ENCODE measurements at regions not wholly inside any gene's neighbourhood (a gene's known extent, or its start where the extent isn't known, plus 50 kb on each side); places are given as distances from the start of the nearest gene placed in this dataset.

DNA sequence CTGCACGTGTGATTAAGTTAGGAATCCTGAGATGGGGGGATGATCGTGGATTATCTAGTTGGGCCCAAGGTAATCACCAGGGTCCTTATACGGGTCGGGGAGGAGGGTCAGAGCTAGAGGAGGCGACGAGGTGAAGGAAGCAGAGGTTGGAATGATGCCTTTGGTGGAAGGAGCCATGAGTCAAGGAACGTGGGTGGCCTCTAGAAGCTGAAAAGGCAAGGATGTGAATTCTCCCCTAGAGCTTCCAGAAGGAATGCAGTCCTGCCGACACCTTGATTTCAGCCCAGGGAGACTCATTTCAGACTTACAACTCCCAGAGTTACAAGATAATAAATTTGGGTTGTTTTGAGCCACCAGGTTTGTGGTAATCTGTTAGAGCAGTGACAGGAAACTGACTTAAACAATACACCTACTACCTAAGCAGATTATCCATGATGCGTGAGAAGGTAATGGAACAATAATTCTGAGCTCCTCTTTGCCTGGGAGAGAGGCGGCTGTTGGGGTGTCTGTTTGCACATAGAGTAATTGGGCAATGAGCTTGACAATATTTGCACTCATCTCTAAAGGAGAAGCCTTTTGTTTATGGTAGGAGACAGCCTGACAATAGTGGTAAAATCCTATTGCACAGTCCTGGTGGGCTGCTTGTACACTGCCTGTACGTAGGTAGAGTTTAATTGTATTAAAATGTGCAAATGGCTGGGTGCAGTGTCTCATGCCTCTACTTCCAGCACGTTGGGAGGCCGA, 129.3 kb upstream of the IER5L start:
- TF ChIP-seq, protein P1, sequence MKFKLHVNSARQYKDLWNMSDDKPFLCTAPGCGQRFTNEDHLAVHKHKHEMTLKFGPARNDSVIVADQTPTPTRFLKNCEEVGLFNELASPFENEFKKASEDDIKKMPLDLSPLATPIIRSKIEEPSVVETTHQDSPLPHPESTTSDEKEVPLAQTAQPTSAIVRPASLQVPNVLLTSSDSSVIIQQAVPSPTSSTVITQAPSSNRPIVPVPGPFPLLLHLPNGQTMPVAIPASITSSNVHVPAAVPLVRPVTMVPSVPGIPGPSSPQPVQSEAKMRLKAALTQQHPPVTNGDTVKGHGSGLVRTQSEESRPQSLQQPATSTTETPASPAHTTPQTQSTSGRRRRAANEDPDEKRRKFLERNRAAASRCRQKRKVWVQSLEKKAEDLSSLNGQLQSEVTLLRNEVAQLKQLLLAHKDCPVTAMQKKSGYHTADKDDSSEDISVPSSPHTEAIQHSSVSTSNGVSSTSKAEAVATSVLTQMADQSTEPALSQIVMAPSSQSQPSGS (tag by site-specific recombination; IDR thresholded peaks at IDR 0.05; ENCODE audit: low read depth), result no peak
- TF ChIP-seq, protein P2, sequence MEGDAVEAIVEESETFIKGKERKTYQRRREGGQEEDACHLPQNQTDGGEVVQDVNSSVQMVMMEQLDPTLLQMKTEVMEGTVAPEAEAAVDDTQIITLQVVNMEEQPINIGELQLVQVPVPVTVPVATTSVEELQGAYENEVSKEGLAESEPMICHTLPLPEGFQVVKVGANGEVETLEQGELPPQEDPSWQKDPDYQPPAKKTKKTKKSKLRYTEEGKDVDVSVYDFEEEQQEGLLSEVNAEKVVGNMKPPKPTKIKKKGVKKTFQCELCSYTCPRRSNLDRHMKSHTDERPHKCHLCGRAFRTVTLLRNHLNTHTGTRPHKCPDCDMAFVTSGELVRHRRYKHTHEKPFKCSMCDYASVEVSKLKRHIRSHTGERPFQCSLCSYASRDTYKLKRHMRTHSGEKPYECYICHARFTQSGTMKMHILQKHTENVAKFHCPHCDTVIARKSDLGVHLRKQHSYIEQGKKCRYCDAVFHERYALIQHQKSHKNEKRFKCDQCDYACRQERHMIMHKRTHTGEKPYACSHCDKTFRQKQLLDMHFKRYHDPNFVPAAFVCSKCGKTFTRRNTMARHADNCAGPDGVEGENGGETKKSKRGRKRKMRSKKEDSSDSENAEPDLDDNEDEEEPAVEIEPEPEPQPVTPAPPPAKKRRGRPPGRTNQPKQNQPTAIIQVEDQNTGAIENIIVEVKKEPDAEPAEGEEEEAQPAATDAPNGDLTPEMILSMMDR (tag by site-specific recombination; IDR thresholded peaks at IDR 0.05), result no peak
- TF ChIP-seq ZNF549 (tag by site-specific recombination; IDR thresholded peaks at IDR 0.05), result no peak
- TF ChIP-seq ZNF23 (tag by site-specific recombination; IDR thresholded peaks at IDR 0.05; ENCODE audit: borderline replicate concordance), result no peak
- TF ChIP-seq, protein P3, sequence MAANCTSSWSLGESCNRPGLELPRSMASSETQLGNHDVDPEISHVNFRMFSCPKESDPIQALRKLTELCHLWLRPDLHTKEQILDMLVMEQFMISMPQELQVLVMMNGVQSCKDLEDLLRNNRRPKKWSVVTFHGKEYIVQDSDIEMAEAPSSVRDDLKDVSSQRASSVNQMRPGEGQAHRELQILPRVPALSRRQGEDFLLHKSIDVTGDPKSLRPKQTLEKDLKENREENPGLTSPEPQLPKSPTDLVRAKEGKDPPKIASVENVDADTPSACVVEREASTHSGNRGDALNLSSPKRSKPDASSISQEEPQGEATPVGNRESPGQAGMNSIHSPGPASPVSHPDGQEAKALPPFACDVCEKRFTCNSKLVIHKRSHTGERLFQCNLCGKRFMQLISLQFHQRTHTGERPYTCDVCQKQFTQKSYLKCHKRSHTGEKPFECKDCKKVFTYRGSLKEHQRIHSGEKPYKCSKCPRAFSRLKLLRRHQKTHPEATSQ (tag by site-specific recombination; IDR thresholded peaks at IDR 0.05), result no peak
- TF ChIP-seq ZNF76 (tag by site-specific recombination; IDR thresholded peaks at IDR 0.05; ENCODE audit: borderline replicate concordance, low read depth), result no peak
